Right kidney (tissue), 1 donor: ENCODE measurements at regions not wholly inside any gene's neighbourhood (a gene's known extent, or its start where the extent isn't known, plus 50 kb on each side); places are given as distances from the start of the nearest gene placed in this dataset.

Experiments
- DNase-seq: peaks from one replicate; pipeline ENCODE4 v3.0.0-alpha.2; 2016

- DNase-seq = no peak
Observed at GRCh38 chr18:6609666-6610264, 119.8 kb upstream of the ARHGAP28 start.

- DNase-seq = no peak
Observed at GRCh38 chr18:6610466-6610865, 119.0 kb upstream of the ARHGAP28 start.

GRCh38 chr18:6613581-6613980 is 115.9 kb upstream of the ARHGAP28 start:
- no peak for DNase-seq

DNA sequence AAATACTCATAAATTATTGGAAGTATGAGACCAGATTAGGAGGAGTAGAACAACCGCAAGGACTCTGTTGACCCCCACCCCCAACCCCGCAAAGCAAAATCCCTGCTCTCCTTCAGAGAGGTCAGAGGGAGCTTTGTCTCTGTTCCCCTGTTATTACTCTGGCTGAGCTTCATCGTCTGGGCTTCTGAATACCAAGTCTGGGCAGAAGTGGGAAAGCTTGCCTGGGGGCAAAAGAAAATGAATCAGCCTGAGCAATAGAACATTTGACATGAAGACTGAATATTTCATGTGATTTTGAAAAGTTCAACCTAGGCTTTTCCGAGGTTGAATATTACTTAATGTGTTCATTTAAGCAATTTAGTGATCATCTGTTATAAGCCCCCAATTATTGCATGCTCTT is 114.6 kb upstream of the ARHGAP28 start:
- DNase-seq = no peak

- DNase-seq = no peak
Observed at GRCh38 chr18:6616981-6617380, 112.5 kb upstream of the ARHGAP28 start.

GRCh38 chr18:6621437-6621836 is 108.1 kb upstream of the ARHGAP28 start:
- DNase-seq = no peak

- DNase-seq = no peak
Observed at GRCh38 chr18:6623278-6623677, 106.2 kb upstream of the ARHGAP28 start.

- DNase-seq = no peak
Observed at GRCh38 chr18:6624271-6624660, 105.2 kb upstream of the ARHGAP28 start.

DNA sequence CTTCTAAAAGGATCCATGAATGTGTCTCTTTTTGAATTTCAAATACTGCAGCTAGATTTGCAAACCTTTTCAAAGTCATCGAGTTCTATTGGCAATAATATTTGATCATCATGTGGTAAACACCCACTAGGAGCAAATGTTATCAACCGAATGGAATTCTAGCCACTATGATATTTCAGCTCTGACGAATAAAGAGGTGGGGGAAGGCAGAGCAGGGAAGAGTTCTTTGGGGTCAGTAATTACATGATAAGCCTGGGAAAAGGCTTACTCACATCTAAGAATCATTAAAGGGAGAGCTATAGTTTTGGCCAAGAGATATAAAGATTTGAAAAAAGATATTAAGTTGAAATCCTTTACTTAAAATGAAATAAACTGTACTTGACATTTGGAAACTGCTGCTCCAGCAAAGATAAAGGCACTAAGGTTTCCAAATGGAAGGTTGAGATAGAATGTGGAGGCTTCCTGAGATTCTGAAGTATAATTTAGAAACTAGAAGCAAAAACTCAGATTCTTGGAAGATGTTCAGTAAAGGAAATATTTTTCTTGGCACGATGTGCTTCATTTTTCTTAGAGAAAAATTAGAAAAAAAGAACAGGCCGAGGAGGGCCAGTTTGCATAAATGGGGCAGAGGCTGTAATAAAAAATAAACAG is 104.7 kb upstream of the ARHGAP28 start:
- no peak for DNase-seq

GRCh38 chr18:6625481-6625880 is 104.0 kb upstream of the ARHGAP28 start:
- no peak for DNase-seq

DNA sequence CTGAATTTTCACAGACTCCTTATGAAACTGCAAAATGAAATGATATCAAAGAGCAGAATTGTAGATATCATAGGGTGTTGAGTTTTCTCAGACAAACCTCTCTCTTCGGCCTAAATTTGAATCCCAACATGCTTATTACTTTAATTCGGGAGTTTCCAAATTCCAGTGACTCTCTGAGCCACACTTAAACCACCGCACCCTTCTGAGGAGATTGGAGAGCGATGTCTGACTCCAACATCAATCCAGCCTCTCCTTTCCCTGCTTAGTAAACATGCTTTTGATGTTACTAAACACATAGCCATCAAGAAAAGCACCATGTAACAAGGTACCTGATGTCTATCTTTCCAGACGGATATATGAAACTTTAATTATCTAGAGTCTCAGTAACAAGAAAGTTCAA is 103.1 kb upstream of the ARHGAP28 start:
- no peak for DNase-seq

- no peak for DNase-seq
Observed at GRCh38 chr18:6627645-6628044, 101.9 kb upstream of the ARHGAP28 start.

DNA sequence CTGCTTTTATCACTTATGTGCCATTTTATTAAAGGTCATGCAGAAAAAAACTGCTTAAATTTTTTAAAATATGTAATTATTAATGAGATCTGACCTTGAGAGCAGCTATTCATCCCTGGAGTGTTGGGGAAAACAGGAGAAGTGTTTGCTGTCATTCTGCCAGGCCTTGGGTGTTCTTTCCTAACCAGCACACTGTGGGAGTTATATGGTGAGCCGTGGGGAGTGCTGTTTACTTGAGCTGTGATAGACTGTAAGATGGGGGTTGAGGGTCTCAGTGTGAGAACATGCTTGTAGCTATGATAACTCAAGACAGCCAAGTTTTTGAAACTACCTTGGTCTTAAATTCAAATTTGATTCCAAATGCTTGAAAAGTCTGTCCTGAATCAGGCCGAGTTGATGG is 101.3 kb upstream of the ARHGAP28 start:
- no peak for DNase-seq

- no peak for DNase-seq
Observed at GRCh38 chr18:6629635-6630140, 99.8 kb upstream of the ARHGAP28 start.

DNA sequence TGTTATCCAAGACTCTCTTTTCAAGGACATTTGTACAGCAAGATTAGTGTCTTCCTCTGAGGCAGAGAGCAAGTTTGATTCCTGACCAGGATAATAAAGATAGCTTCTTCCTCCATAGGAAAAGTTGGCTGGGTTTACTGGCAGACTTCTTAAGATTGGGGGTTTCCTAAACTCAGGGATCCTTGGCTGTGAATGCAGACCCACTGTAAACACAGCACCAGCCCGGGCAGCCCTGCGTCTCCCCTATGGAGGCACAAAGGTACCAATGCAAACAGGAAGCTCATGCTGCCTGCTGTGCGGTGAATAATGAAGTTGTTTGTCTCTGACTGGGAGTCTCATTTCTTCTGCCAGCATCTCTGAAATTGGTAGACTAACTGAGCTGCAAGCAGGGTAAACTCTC is 96.2 kb upstream of the ARHGAP28 start:
- DNase-seq = no peak

GRCh38 chr18:6636091-6636490 is 93.4 kb upstream of the ARHGAP28 start:
- DNase-seq = no peak

- DNase-seq = no peak
Observed at GRCh38 chr18:6638447-6638846, 91.1 kb upstream of the ARHGAP28 start.

GRCh38 chr18:6639305-6639704 is 90.2 kb upstream of the ARHGAP28 start:
- no peak for DNase-seq

- DNase-seq = peak; percentile 7
Observed at GRCh38 chr18:6644836-6645627, 84.5 kb upstream of the ARHGAP28 start.

DNA sequence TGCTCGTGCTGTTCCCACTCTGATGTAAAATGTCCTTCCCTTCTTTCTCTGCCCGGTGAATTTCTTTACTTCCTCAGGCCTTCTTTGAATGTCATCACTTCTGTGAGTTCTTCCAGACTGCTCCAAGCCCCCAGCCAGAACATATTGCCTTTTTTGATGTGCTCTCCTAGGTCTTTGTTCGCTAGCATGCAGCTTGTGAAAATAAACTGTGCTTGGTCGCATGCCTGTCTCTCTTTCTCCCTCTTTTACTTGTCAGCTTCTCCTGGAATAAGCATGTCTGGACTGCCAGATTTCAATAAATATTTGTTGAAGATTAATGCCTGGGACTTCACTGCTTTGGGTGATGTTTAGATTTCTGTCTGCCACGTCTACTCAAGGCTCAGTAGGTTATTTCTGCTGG is 82.7 kb upstream of the ARHGAP28 start:
- DNase-seq = peak; percentile 15

GRCh38 chr18:6648581-6648980 is 80.9 kb upstream of the ARHGAP28 start:
- no peak for DNase-seq

GRCh38 chr18:6649421-6650126 is 79.9 kb upstream of the ARHGAP28 start:
- DNase-seq = no peak

DNA sequence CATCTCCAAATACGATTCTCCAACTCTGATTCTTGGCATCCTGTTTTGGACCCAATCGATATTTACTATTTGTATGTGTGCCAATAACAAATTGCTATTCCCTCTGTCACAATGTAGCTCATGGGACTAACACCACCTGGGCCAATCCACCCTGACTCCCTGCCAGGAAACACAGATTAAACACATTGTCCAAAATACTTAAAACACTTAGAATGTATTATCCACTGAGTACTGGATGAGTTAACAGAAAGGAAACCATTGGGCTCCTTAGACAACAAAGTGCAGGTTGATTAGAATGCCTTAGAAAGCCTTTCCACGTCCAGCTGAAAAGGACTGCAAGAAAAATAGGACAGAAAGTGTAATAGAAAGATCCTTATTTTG is 79.4 kb upstream of the ARHGAP28 start:
- no peak for DNase-seq
